ENCODE measurements at regions not wholly inside any gene's neighbourhood (a gene's known extent, or its start where the extent isn't known, plus 50 kb on each side); places are given as distances from the start of the nearest gene placed in this dataset.
"Not testable (repeated sequence)": the region's sequence is repeated elsewhere in the genome, so short reads cannot be mapped to it uniquely, and the experiment has no call there.

- in situ Hi-C loops (cut with MboI; ENCODE audit: low pct_unique_long_range_greater_than_20kb, low sequenced_read_pairs, unreplicated experiment), result no loop called here
Observed at GRCh38 chr2:184155791-184156190, 442.5 kb upstream of the ZNF804A start.

DNA sequence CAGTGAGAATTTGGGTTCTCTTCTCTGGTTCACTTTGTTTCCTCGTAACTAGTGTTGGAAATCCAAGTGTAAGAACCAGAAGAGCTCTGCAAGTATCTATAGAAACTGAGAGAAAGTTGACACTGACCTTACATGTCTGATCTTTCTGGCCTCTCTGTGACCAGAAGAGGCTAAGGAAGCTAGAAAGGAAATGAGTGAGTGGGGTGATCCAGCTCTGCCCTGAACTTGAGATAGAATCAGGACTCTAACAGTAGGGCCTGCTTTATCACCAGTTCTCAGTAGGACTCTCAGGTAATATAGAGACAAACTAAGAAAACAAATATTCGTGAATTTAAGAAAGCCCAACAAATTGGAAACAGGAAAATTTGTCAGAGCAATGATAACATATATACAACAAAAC, 441.2 kb upstream of the ZNF804A start:
- TF ChIP-seq CTCF (IDR thresholded peaks at IDR 0.05; ENCODE audit: extremely low read depth, insufficient read depth, missing control alignments), result no peak

More at GRCh38 chr2:184155791-184156190, 442.5 kb upstream of the ZNF804A start:
- TF ChIP-seq CTCF (IDR thresholded peaks at IDR 0.05; ENCODE audit: extremely low read depth, insufficient read depth, missing control alignments), result no peak
- no peak for DNase-seq (ENCODE audit: low spot score)

DNA sequence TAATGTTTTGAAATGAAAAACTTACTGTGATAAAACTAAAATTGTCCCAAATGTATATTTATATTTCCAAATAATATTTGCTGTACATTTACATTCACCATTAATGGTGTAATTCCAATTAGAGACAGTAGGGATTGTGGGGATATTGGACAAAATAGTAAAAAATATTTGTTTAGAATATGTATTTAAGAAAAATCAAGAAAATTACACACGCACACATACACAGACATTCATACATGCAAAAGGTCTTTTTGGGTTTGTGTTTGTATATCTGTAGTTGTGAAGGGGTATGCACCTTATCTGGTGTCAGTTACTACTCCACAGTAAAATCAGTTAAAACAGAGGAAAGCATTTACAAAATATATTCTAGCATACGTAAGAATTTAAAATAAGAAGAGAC, 435.9 kb upstream of the ZNF804A start:
- no peak for DNase-seq (ENCODE audit: low spot score)
- TF ChIP-seq CTCF (IDR thresholded peaks at IDR 0.05; ENCODE audit: extremely low read depth, insufficient read depth, missing control alignments), result no peak
- in situ Hi-C loops (cut with MboI; ENCODE audit: low pct_unique_long_range_greater_than_20kb, low sequenced_read_pairs, unreplicated experiment), result no loop called here

More for the DNA sequence above, 441.2 kb upstream of the ZNF804A start:
- in situ Hi-C loops (cut with MboI; ENCODE audit: low pct_unique_long_range_greater_than_20kb, low sequenced_read_pairs, unreplicated experiment), result no loop called here
- no peak for DNase-seq (ENCODE audit: low spot score)

DNA sequence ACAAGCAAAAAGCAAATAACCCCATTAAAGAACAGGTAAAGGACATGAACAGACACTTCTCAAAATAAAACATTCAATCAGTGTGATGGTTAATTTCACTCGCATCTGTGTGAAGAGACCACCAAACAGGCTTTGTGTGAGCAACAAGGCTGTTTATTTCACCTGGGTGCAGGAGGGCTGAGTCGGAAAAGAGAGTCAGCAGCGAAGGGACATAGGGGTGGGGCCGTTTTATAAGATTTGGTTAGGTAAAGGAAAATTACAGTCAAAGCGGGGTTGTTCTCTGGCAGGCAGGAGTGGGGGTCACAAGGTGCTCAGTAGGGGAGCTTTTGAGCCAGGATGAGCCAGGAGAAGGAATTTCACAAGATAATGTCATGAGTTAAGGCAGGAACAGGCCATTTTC, 429.5 kb upstream of the ZNF804A start:
- DNase-seq (ENCODE audit: low spot score); in situ Hi-C loops (cut with MboI; ENCODE audit: low pct_unique_long_range_greater_than_20kb, low sequenced_read_pairs, unreplicated experiment): not testable (repeated sequence)

- TF ChIP-seq CTCF (IDR thresholded peaks at IDR 0.05; ENCODE audit: extremely low read depth, insufficient read depth, missing control alignments), result no peak
- DNase-seq (ENCODE audit: low spot score), result no peak
- in situ Hi-C loops (cut with MboI; ENCODE audit: low pct_unique_long_range_greater_than_20kb, low sequenced_read_pairs, unreplicated experiment), result no loop called here
Observed at GRCh38 chr2:184169366-184169765, 429.0 kb upstream of the ZNF804A start.

- in situ Hi-C loops (cut with MboI; ENCODE audit: low pct_unique_long_range_greater_than_20kb, low sequenced_read_pairs, unreplicated experiment), result no loop called here
- no peak for TF ChIP-seq CTCF (IDR thresholded peaks at IDR 0.05; ENCODE audit: extremely low read depth, insufficient read depth, missing control alignments)
Observed at GRCh38 chr2:184174493-184175104, 423.7 kb upstream of the ZNF804A start.

DNA sequence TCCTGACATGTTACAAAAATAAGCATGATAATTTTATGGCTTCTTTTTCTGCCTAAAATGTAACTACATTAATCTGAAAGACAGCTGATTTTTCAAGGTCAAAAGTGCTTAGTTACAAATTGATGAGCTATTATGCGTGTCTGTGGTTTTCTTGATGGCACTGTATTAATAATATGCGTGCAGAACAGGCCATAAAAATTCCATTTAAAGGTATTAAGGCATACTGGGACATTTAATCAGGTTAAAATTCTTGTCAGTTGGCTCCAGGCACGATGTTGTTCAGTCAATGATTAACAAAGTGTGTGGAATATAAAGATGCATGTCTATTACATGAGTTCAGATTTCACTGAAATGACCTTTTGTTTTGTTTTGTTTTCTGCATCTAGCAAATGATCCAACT, 420.1 kb upstream of the ZNF804A start:
- in situ Hi-C loops (cut with MboI; ENCODE audit: low pct_unique_long_range_greater_than_20kb, low sequenced_read_pairs, unreplicated experiment), result no loop called here
- no peak for TF ChIP-seq CTCF (IDR thresholded peaks at IDR 0.05; ENCODE audit: extremely low read depth, insufficient read depth, missing control alignments)
- no peak for DNase-seq (ENCODE audit: low spot score)

More at GRCh38 chr2:184174493-184175104, 423.7 kb upstream of the ZNF804A start:
- DNase-seq (ENCODE audit: low spot score), result no peak
